ENCODE measurements at regions not wholly inside any gene's neighbourhood (a gene's known extent, or its start where the extent isn't known, plus 50 kb on each side); places are given as distances from the start of the nearest gene placed in this dataset.
"Not testable (repeated sequence)": the region's sequence is repeated elsewhere in the genome, so short reads cannot be mapped to it uniquely, and the experiment has no call there.

DNA sequence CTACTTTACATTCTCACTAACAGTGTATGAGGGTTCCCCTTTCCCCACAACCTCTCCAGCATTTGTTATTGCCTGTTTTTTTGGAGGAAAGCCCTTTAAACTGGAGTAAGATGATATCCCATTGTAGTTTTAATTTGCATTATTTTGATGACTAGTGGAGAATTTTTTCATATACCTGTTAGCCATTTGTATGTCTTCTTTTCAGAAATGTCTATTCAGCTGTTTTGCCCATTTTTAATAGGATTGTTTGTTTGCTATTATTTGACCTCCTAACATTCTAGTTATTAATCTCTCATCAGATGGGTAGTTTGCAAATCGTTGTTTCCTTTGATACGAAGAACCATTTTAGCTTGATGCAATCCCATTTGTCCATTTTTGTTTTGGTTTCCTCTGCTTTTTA, 165.0 kb downstream of the GLUL start:
- no peak overlapping the region for H3K27ac Mint-ChIP-seq (ENCODE audit: unreplicated experiment)
- H3K4me3 Mint-ChIP-seq (ENCODE audit: unreplicated experiment) = no peak overlapping the region
- H3K4me1 Mint-ChIP-seq (ENCODE audit: low read depth, unreplicated experiment) = peaks cover 3% of the 10 kb centered on the region
- no peaks in the 10 kb centered on the region for H3K9me3 Mint-ChIP-seq (ENCODE audit: unreplicated experiment)
- TF ChIP-seq, protein P1, sequence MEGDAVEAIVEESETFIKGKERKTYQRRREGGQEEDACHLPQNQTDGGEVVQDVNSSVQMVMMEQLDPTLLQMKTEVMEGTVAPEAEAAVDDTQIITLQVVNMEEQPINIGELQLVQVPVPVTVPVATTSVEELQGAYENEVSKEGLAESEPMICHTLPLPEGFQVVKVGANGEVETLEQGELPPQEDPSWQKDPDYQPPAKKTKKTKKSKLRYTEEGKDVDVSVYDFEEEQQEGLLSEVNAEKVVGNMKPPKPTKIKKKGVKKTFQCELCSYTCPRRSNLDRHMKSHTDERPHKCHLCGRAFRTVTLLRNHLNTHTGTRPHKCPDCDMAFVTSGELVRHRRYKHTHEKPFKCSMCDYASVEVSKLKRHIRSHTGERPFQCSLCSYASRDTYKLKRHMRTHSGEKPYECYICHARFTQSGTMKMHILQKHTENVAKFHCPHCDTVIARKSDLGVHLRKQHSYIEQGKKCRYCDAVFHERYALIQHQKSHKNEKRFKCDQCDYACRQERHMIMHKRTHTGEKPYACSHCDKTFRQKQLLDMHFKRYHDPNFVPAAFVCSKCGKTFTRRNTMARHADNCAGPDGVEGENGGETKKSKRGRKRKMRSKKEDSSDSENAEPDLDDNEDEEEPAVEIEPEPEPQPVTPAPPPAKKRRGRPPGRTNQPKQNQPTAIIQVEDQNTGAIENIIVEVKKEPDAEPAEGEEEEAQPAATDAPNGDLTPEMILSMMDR (IDR thresholded peaks at IDR 0.05; ENCODE audit: partially characterized antibody, unreplicated experiment) = no peak
- DNase-seq = no peak
- peaks cover 6% of the 10 kb centered on the region for H3K36me3 Mint-ChIP-seq (ENCODE audit: unreplicated experiment)
- H3K27me3 Mint-ChIP-seq (ENCODE audit: unreplicated experiment) = no peaks in the 10 kb centered on the region

GRCh38 chr1:182225755-182226154, 164.2 kb upstream of the ZNF648 start:
- H3K36me3 Mint-ChIP-seq (ENCODE audit: unreplicated experiment); H3K27ac Mint-ChIP-seq (ENCODE audit: unreplicated experiment); H3K4me1 Mint-ChIP-seq (ENCODE audit: low read depth, unreplicated experiment); DNase-seq; H3K4me3 Mint-ChIP-seq (ENCODE audit: unreplicated experiment); H3K9me3 Mint-ChIP-seq (ENCODE audit: unreplicated experiment); H3K27me3 Mint-ChIP-seq (ENCODE audit: unreplicated experiment): not testable (repeated sequence)

GRCh38 chr1:182221990-182222389, 160.5 kb upstream of the ZNF648 start:
- DNase-seq; H3K4me3 Mint-ChIP-seq (ENCODE audit: unreplicated experiment); H3K36me3 Mint-ChIP-seq (ENCODE audit: unreplicated experiment); H3K27me3 Mint-ChIP-seq (ENCODE audit: unreplicated experiment); H3K27ac Mint-ChIP-seq (ENCODE audit: unreplicated experiment); H3K9me3 Mint-ChIP-seq (ENCODE audit: unreplicated experiment); H3K4me1 Mint-ChIP-seq (ENCODE audit: low read depth, unreplicated experiment): not testable (repeated sequence)

GRCh38 chr1:182221367-182221766, 159.9 kb upstream of the ZNF648 start:
- not testable (repeated sequence) for H3K9me3 Mint-ChIP-seq (ENCODE audit: unreplicated experiment); H3K36me3 Mint-ChIP-seq (ENCODE audit: unreplicated experiment); DNase-seq; H3K4me1 Mint-ChIP-seq (ENCODE audit: low read depth, unreplicated experiment); H3K27ac Mint-ChIP-seq (ENCODE audit: unreplicated experiment); H3K27me3 Mint-ChIP-seq (ENCODE audit: unreplicated experiment); H3K4me3 Mint-ChIP-seq (ENCODE audit: unreplicated experiment)

DNA sequence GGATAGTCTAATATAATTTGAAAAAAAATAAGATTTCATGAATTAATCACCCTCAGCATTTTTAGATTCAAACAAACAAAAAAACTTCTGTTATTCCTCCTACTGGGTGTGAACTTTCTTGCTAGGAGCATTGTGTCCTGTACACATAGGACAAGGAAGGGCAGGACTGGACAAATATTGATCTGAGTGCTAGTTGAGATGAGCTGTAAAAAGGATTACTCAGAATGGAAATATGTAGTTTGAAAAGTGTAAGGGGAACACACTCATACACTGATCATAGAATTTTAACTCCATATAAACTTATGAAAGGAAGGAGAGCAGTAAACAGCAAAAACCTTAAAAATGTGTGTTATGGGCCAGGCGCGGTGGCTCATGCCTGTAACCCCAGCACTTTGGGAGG, 156.5 kb upstream of the ZNF648 start:
- no peak for DNase-seq
- H3K27me3 Mint-ChIP-seq (ENCODE audit: unreplicated experiment) = no peaks in the 10 kb centered on the region
- H3K27ac Mint-ChIP-seq (ENCODE audit: unreplicated experiment) = no peak overlapping the region
- H3K4me1 Mint-ChIP-seq (ENCODE audit: low read depth, unreplicated experiment) = no peaks in the 10 kb centered on the region
- H3K4me3 Mint-ChIP-seq (ENCODE audit: unreplicated experiment) = no peak overlapping the region
- H3K9me3 Mint-ChIP-seq (ENCODE audit: unreplicated experiment) = no peaks in the 10 kb centered on the region
- TF ChIP-seq, protein P1 (IDR thresholded peaks at IDR 0.05; ENCODE audit: partially characterized antibody, unreplicated experiment) = no peak
- H3K36me3 Mint-ChIP-seq (ENCODE audit: unreplicated experiment) = peaks cover 6% of the 10 kb centered on the region

DNA sequence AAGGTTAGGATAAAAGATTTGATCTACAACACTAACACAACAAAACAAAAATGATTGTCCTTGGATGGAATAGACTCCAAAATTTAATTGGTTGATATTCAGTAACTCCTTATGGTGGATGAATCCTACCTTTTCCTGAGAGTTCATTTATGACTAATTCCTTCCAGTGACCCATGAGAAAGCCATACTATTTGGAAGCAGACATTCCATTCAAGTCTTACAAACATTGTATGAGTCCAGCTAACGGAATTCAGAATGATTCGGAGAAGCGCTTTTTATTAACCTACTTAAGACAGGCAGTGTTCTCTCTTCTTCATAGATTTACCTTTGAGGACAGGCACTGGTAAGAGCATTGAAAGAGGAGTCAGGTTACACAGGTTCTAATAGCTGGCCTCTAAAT, 155.6 kb upstream of the ZNF648 start:
- no peaks in the 10 kb centered on the region for H3K9me3 Mint-ChIP-seq (ENCODE audit: unreplicated experiment)
- DNase-seq = no peak
- TF ChIP-seq, protein P1 (IDR thresholded peaks at IDR 0.05; ENCODE audit: partially characterized antibody, unreplicated experiment) = no peak
- peaks cover 4% of the 10 kb centered on the region for H3K36me3 Mint-ChIP-seq (ENCODE audit: unreplicated experiment)
- no peak overlapping the region for H3K27ac Mint-ChIP-seq (ENCODE audit: unreplicated experiment)
- no peaks in the 10 kb centered on the region for H3K27me3 Mint-ChIP-seq (ENCODE audit: unreplicated experiment)
- H3K4me1 Mint-ChIP-seq (ENCODE audit: low read depth, unreplicated experiment) = no peaks in the 10 kb centered on the region
- H3K4me3 Mint-ChIP-seq (ENCODE audit: unreplicated experiment) = no peak overlapping the region

GRCh38 chr1:182215764-182216163, 154.3 kb upstream of the ZNF648 start:
- Mint-ChIP-seq H3K4me1 (ENCODE audit: low read depth, unreplicated experiment) (no peaks in the 10 kb centered on the region), H3K4me3 (ENCODE audit: unreplicated experiment) (no peak overlapping the region), H3K9me3 (ENCODE audit: unreplicated experiment) (no peaks in the 10 kb centered on the region), H3K27ac (ENCODE audit: unreplicated experiment) (no peak overlapping the region), H3K27me3 (ENCODE audit: unreplicated experiment) (no peaks in the 10 kb centered on the region), H3K36me3 (ENCODE audit: unreplicated experiment) (no peaks in the 10 kb centered on the region)
- TF ChIP-seq, protein P1 (IDR thresholded peaks at IDR 0.05; ENCODE audit: partially characterized antibody, unreplicated experiment) = no peak
- DNase-seq = no peak

Measured in glutamatergic neuron (in vitro differentiated cells).